Activated CD8-positive, alpha-beta memory T cell treated with anti-CD3 and anti-CD28 coated beads for 24 hours (primary cell): ENCODE measurements at regions not wholly inside any gene's neighbourhood (a gene's known extent, or its start where the extent isn't known, plus 50 kb on each side); places are given as distances from the start of the nearest gene placed in this dataset.
"Not testable (repeated sequence)": the region's sequence is repeated elsewhere in the genome, so short reads cannot be mapped to it uniquely, and the experiment has no call there.

ENCODE experiments used
- DNase-seq: peaks from one replicate; pipeline ENCODE4 v3.0.0-alpha.2; 2020

- DNase-seq = no peak
Measured at GRCh38 chr2:59857109-59857508, 696.3 kb downstream of the BCL11A start.

- no peak for DNase-seq
Measured at GRCh38 chr2:59856391-59856790, 697.1 kb downstream of the BCL11A start.

DNA sequence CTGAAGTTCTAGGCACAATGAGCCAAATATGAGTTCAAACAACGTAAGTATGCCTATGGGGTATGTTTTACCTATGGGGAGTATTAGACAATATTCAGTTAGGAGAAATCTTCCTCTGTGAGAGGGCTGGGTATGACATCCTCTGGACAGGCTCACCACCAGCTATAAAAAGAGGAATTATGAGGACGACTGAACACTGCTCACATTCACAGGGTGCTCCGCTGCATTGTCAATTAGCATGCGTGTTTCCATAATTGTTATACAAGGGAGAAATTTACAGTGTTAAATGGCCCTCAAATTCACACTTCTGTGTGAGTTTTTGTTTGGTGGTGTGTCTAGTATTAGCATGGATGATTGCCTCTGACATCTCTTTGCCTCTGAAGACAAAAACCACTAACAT is 700.4 kb downstream of the BCL11A start:
- DNase-seq = no peak

DNA sequence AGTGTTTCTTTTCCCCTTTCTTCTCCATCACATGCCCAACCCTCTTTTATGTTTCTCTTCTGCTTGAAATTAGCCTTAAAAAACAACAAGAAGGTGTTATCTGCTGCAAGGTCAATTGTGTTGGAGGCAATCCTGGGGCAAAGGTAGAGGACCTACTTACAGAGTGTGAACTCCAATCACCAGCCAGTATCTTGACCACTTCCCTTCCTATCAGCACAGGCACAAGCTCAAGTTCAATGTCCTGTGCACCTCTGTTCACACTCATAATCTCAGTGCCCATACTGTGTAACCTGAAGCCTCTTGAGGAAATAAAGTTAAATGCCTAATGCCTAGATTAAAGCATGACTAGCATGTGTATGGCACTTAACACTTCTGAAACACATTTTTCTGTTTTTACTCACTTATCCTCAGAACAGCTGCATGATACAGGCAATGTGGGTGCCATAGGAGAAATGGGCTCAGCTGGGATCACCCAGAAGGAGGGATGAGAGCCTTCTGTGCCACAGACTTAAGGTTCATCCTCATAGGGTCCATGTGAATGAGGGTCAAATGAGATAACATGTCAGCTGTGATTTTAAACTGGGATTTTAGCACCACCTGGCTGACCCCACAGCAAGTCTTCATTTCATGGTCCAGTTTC is 701.5 kb downstream of the BCL11A start:
- no peak for DNase-seq

GRCh38 chr2:59850554-59850953 is 702.9 kb downstream of the BCL11A start:
- DNase-seq = no peak

GRCh38 chr2:59833941-59834340 is 719.5 kb downstream of the BCL11A start:
- DNase-seq = no peak

DNA sequence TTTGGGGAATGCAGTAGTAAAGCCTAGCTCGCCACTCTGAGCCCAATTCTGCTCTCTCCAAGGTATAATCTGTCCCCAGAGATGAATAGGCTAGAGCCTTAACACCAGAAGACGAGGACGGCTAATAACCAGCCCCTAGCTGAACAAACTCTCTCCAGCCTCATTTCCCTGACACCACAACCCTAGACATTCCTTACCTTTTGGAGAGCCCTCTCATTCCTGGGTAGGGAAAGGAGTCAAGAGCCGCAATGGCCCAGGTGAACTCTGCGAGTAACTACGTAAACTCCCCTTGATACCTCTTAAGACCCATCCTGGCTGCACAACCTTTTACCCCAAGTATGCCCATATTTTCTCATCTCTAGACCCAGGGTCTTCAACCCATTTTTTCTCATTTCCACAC is 722.9 kb downstream of the BCL11A start:
- DNase-seq = no peak

- no peak for DNase-seq
Measured at GRCh38 chr2:59827677-59828076, 725.8 kb downstream of the BCL11A start.

- DNase-seq = no peak
Measured at GRCh38 chr2:59826177-59826576, 727.3 kb downstream of the BCL11A start.

DNA sequence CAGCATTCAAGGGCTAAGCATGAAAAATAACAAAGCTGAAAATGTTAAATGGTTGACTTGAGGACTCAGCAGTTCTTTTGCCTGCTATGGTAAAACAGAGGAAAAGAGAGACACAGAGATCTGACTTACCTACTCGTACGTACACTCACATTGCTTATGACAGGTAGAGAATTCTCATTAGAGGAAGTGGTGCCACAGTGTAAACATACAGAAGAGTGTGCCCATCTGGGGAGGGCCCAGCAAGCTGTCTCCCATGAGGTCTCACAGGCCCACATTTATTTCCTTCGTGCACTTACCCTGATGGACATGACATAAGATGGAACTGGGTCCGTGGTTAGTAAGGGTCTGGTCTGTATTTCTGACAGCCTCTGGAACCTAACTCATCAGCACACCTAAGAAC is 729.1 kb downstream of the BCL11A start:
- DNase-seq = no peak

- no peak for DNase-seq
Measured at GRCh38 chr2:59816075-59816474, 737.4 kb downstream of the BCL11A start.

GRCh38 chr2:59810283-59810682 is 743.2 kb downstream of the BCL11A start:
- DNase-seq = not testable (repeated sequence)

GRCh38 chr2:59806486-59806885 is 747.0 kb downstream of the BCL11A start:
- DNase-seq = no peak

GRCh38 chr2:59804732-59805131 is 748.7 kb downstream of the BCL11A start:
- DNase-seq = no peak

DNA sequence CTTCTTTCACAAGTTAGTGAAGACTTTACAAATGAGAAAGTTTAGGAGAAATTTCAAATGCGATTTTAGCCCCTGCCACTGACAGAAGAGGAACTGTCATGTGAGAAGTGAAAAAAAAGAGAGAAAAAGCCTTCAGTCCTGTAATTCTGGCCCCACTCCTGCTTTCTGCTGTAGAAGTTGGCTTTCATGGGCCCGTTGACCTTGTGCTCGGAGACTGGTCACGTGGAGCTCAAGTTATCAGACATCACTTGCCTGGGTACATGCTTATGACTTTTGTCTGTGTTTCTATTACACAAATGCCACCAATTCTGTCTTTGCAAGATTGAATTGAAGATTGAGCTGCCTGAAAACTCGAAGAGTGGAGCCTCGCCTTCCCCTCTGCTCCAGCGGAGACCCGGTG is 749.9 kb downstream of the BCL11A start:
- DNase-seq = no peak

- no peak for DNase-seq
Measured at GRCh38 chr2:59798687-59799232, 754.7 kb downstream of the BCL11A start.

DNA sequence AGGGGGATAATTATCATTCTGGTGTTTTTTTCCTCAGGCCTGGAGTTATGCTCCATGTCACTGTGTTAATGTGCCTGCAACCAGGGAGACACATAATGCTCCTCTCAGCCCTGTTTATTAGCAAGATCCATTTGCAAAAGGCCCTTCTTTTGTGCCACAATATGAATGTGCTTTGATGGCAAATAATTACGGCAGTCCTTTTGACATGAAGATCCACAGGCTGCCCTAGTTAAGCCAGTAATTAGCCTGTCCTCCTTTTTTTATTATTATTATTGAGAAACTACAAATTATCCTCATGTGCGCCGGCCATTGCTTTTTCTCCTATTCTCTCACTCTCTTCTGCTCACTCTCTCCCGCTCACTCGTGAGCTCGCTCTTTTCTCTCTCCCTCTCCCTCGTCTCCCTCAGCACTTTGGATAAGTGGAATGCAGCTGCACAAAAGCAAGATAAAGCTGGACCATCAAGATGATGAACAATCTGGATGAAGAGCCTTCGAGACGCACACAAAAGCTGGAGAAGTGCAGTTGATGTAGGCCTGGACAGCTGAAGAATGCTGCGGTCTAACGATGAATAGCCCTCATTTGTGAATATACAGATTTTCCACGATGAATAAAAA is 762.3 kb downstream of the BCL11A start:
- DNase-seq = no peak

- no peak for DNase-seq
Measured at GRCh38 chr2:59790186-59791003, 763.1 kb downstream of the BCL11A start.

DNA sequence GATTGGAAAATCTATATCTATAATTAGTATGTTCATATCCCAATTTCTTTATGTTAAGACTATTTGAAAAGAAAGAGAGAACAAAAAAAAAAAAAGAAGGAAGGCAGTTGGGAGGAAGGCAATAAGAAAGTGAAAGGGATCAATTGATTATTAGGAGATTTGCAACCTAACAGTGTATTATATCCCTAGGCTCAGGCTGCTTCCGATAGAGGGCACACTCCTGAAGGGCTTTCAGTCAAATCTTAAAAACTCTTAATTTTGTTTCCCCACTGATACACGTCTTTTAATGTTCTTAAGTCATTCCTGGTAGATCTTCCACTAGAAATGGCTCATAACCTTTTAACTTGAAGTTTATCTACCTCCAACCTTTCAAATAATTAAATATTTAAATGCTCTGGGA is 763.9 kb downstream of the BCL11A start:
- no peak for DNase-seq

DNA sequence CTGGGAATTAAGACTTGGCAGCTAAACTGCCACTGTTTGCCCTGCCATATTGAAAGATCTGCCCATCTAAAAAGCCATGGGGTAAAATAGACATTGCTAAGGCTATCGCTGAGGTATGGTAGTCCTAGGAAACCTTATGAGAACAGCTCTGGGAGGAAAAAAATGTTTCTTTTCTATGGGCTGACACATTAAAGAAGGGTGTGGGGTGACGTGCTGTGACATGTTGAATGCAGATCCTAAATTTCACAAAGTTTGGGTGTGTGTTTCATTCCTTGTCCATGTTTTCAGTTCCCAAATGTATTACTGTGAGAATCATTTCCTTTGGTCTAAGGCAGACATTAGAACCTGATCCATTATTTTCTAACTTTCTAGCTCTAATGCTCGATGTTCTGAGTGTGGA is 766.4 kb downstream of the BCL11A start:
- no peak for DNase-seq

DNA sequence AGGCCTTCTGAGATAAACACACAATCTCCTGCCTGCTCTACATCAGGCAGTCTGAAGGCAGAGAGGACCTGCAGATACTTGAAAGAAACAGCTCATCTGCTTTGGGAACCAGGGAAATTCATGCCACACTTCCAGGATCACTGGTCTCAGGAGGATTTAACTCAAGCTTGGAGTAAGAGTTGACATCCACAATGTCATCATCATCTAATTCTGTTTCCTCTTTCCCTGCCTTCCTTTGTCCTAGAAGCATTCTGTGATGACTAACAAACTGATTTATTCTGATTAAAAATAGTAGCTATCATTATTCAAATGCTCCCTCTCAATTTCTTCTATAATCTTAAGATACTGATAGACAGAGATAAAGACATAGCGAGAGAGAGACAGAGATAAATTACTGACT is 766.8 kb downstream of the BCL11A start:
- no peak for DNase-seq

DNA sequence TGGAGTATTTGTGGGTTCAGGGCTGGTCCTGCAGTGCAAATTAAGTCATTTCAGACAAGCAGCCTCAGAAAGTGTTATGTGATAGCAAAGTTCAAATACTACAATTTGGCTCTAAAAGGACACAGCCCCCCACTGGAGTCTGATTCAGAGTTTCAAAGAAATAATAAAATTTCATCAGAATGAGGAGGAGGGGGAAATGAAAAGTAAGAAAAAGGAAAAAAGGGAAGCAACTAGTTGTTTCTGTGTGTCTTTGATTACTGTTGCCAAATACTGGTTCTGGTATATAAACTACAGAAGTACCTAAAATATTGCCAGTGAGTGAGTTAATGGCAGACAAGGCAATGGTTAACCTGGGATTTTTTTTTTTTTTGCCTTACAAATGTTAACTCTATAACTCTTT is 773.9 kb downstream of the BCL11A start:
- no peak for DNase-seq

DNA sequence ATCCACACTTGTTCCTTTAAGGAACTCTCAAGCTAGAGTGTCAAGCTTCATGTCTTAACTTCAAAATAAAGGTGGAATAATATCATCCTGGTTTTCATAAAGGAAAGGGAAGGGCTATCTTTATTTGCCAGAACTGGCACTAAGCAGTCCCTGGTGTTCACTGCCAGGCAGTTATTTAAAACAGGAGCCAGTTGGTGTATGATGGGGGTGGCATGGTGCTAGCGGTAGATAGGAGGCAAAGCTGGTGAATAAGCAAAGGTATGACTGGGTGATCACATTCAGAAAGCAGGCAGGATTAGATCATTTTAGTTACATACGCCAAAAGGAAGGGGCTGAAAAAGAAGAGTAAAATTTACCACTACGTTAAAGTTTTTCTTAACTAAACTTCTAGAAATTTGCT is 776.3 kb downstream of the BCL11A start:
- DNase-seq = no peak

DNA sequence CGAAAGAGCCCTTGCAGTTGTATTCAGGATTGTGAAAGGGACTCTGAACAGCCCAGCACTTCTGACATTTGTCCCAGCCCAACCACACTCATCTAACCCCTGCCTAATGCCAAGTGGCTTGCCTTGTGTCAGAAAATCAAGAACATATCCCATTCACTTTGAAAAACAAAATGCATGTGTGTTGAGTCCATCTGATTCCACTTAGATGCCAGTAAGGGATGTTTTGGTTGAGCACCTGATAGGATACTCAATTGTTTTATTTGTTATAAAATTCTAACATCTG is 776.8 kb downstream of the BCL11A start:
- no peak for DNase-seq
